ENCODE measurements at regions not wholly inside any gene's neighbourhood (a gene's known extent, or its start where the extent isn't known, plus 50 kb on each side); places are given as distances from the start of the nearest gene placed in this dataset.
"Not testable (repeated sequence)": the region's sequence is repeated elsewhere in the genome, so short reads cannot be mapped to it uniquely, and the experiment has no call there.

DNA sequence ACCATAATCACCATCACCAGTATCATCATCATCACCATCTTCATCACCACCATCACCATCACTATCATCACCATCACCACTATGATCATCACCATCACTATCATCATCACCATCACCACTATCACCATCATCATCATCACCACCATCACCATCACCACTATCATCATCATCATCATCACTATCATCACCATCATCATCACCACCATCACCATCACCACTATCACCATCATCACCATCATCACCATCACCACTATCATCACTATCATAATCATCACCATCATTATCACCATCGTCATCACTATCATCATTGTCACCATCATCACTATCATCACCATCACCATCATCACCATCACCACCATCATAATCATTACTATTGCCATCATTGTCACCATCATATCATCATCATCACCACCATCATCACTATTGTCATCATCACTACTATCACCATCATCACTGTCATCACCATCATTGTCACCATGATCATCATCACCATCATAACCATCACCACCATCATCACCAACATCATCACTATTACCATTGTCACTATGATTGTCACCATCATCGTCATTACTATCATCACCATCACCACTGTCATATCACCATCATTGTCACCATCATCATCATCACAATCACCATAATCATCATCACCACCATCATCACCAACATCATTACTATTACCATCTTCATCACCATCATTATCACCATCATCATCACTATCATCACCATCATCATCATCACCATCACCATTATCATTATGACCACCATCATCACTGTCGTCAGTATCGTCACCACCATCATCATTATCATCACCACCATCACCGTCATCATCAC, 154.7 kb downstream of the ACTR3B start:
- Histone ChIP-seq H3K36me3 (ENCODE audit: insufficient read depth, low read length) (no peaks in the 10 kb centered on the region), H3K79me2 (ENCODE audit: insufficient read depth, low read depth, low read length) (no peaks in the 10 kb centered on the region), H2AFZ (ENCODE audit: low read length) (no peak overlapping the region), H3K4me2 (ENCODE audit: low read length) (no peak overlapping the region), H3K4me3 (ENCODE audit: low read depth, low read length, poor library complexity, severe bottlenecking) (no peak overlapping the region), H3K4me1 (ENCODE audit: insufficient read depth, low read length, poor library complexity, severe bottlenecking) (no peaks in the 10 kb centered on the region), H3K9me2 (ENCODE audit: insufficient read depth, low read length) (no peaks in the 10 kb centered on the region), H4K20me1 (ENCODE audit: insufficient read depth, low read length) (no peaks in the 10 kb centered on the region), H3K9me3 (ENCODE audit: low read length) (no peaks in the 10 kb centered on the region), H3K27ac (ENCODE audit: low read depth, low read length, poor library complexity, severe bottlenecking) (no peak overlapping the region)
- TF ChIP-seq EZH2phosphoT487 (IDR thresholded peaks at IDR 0.05; ENCODE audit: borderline replicate concordance, low read depth, low read length): no peak
- TF ChIP-seq, protein P1, sequence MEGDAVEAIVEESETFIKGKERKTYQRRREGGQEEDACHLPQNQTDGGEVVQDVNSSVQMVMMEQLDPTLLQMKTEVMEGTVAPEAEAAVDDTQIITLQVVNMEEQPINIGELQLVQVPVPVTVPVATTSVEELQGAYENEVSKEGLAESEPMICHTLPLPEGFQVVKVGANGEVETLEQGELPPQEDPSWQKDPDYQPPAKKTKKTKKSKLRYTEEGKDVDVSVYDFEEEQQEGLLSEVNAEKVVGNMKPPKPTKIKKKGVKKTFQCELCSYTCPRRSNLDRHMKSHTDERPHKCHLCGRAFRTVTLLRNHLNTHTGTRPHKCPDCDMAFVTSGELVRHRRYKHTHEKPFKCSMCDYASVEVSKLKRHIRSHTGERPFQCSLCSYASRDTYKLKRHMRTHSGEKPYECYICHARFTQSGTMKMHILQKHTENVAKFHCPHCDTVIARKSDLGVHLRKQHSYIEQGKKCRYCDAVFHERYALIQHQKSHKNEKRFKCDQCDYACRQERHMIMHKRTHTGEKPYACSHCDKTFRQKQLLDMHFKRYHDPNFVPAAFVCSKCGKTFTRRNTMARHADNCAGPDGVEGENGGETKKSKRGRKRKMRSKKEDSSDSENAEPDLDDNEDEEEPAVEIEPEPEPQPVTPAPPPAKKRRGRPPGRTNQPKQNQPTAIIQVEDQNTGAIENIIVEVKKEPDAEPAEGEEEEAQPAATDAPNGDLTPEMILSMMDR (conservative IDR thresholded peaks at IDR 0.05; ENCODE audit: low read length): no peak
- intact Hi-C loops (cut with micrococcal nuclease; ENCODE audit: unreplicated experiment): no loop called here
- ChIA-PET POLR2A (no interaction called here), CTCF (ENCODE audit: unreplicated experiment) (no interaction called here)
- no TSS peak for BruUV-seq (replicated peaks)
- DNase-seq (ENCODE audit: low spot score): no peak

DNA sequence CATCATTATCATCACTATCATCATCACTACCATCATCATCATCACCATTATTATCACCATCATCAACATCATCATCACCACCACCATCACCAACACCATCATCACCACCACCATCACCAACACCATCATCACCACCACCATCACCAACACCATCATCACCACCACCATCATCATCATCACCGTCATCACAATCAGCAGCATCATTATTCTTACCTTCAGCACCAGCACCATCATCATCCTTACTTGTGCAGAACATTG, 155.2 kb downstream of the ACTR3B start:
- CTCF ChIA-PET (ENCODE audit: unreplicated experiment); H3K36me3 ChIP-seq (ENCODE audit: insufficient read depth, low read length); H4K20me1 ChIP-seq (ENCODE audit: insufficient read depth, low read length); H2AFZ ChIP-seq (ENCODE audit: low read length); H3K4me1 ChIP-seq (ENCODE audit: insufficient read depth, low read length, poor library complexity, severe bottlenecking); POLR2A ChIA-PET; DNase-seq (ENCODE audit: low spot score); H3K9me3 ChIP-seq (ENCODE audit: low read length); H3K27ac ChIP-seq (ENCODE audit: low read depth, low read length, poor library complexity, severe bottlenecking); H3K4me2 ChIP-seq (ENCODE audit: low read length); intact Hi-C loops (cut with micrococcal nuclease; ENCODE audit: unreplicated experiment); H3K4me3 ChIP-seq (ENCODE audit: low read depth, low read length, poor library complexity, severe bottlenecking); H3K79me2 ChIP-seq (ENCODE audit: insufficient read depth, low read depth, low read length); H3K9me2 ChIP-seq (ENCODE audit: insufficient read depth, low read length); BruUV-seq (replicated peaks): not testable (repeated sequence)

DNA sequence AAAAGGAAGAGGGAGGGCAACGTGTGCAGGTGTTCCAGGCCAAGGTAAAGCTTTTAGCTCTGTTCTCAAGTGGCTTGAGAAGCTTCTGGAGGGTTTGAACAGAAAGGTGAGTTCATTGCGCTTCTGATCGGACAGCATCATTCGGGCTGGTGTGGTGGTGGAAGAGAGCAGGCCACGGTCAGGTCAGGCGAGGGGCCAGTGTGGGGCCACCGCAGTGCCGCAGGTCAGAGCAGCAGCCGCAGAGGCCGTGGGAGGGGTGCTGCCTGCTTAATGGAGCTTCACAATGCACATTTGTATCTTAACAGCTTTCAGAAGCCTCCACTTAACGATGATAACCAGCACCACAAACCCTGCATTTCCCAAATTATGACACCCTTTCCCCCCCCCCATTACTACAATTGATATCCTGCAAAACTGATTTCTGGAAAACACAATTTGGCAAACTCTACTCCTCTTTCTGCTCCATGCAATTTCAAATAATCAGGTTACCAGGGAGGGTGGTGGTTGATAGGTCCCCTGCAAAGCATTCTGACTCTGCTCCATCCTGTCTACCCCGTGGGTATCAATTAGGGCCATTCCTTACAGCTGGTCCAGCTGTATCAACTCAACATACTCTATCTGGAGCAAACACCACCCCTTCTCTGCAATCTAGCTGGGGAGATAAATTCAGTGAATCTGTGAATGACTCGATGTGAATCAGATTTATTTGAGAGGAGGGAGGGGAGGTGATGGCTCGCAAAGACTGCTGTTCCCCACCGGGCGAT, 162.9 kb downstream of the ACTR3B start:
- intact Hi-C loops (cut with micrococcal nuclease; ENCODE audit: unreplicated experiment): no loop called here
- Histone ChIP-seq H3K4me3 (ENCODE audit: low read depth, low read length, poor library complexity, severe bottlenecking) (no peak overlapping the region), H3K27ac (ENCODE audit: low read depth, low read length, poor library complexity, severe bottlenecking) (no peak overlapping the region), H3K4me1 (ENCODE audit: insufficient read depth, low read length, poor library complexity, severe bottlenecking) (no peaks in the 10 kb centered on the region), H3K9me3 (ENCODE audit: low read length) (no peaks in the 10 kb centered on the region), H3K36me3 (ENCODE audit: insufficient read depth, low read length) (no peaks in the 10 kb centered on the region), H4K20me1 (ENCODE audit: insufficient read depth, low read length) (no peaks in the 10 kb centered on the region), H3K4me2 (ENCODE audit: low read length) (no peak overlapping the region), H3K9me2 (ENCODE audit: insufficient read depth, low read length) (no peaks in the 10 kb centered on the region), H3K79me2 (ENCODE audit: insufficient read depth, low read depth, low read length) (no peaks in the 10 kb centered on the region), H2AFZ (ENCODE audit: low read length) (no peak overlapping the region)
- ChIA-PET CTCF (ENCODE audit: unreplicated experiment) (no interaction called here), POLR2A (interaction anchor here (0.8 kb wide), 1 partner anchor 842 kb away, joined by 3 read pairs; no protein-coding TSS in a partner anchor)
- TF ChIP-seq, protein P1 (conservative IDR thresholded peaks at IDR 0.05; ENCODE audit: low read length): no peak
- no peak for TF ChIP-seq EZH2phosphoT487 (IDR thresholded peaks at IDR 0.05; ENCODE audit: borderline replicate concordance, low read depth, low read length)
- no peak for DNase-seq (ENCODE audit: low spot score)
- no TSS peak for BruUV-seq (replicated peaks)
